ENCODE measurements at regions not wholly inside any gene's neighbourhood (a gene's known extent, or its start where the extent isn't known, plus 50 kb on each side); places are given as distances from the start of the nearest gene placed in this dataset.

DNA sequence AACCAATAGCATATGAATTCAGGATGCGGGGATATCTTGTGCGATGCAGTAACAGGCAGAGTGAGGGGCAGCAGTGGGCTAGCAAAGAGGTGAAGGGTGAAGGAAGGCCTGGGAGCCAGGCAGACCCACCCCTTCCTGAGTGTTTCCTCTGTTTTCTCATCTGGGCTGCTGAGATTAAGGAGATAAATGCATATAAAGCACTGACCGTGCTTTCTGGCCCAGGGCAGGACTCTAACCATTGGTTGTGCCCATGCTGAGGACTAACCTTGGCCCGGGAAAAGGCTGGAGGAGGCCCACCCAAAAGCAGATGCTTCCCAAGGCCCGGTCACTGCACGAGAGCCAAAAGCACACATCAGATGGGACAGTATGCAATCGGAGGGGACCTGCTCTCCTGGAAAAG is 87.6 kb downstream of the PSMG1 start:
- Histone ChIP-seq H3K27ac (peak overlapping the region; percentile 76 to 90 (median 84)), H3K27me3 (no peaks in the 10 kb centered on the region), H3K4me1 (peaks cover 10 to 44% (median 38%) of the 10 kb centered on the region in 4 donors), H3K36me3 (no peaks in the 10 kb centered on the region), H3K4me3 (no peak overlapping the region), H3K9me3 (no peaks in the 10 kb centered on the region)
- WGBS, 2 donors = 61 to 77% methylated on average over 4 to 7 of the region's 7 CpGs
- TF ChIP-seq POLR2A (IDR thresholded peaks at IDR 0.05) (no peak), CTCF (IDR thresholded peaks at IDR 0.05) (no peak), EP300 (IDR thresholded peaks at IDR 0.05) (peak in 2 of 4 donors; percentile 61 to 84), POLR2AphosphoS5 (IDR thresholded peaks at IDR 0.05) (peak in 1 of 2 donors; percentile 50)
- ATAC-seq (ENCODE audit: low FRiP score in 2 of 2) (peak in 1 of 2 donors; percentile 52), DNase-seq (peak in 1 of 2 donors; percentile 43)

GRCh38 chr21:39094847-39095579 is 88.2 kb downstream of the PSMG1 start:
- no peaks in the 10 kb centered on the region for H3K36me3 ChIP-seq
- no peaks in the 10 kb centered on the region for H3K27me3 ChIP-seq
- DNase-seq (no peak), ATAC-seq (ENCODE audit: low FRiP score in 2 of 2) (peak; percentile 40 to 63)
- no peak overlapping the region for H3K4me3 ChIP-seq
- H3K27ac ChIP-seq = peak overlapping the region; percentile 76 to 90 (median 84)
- peaks cover 10 to 44% (median 38%) of the 10 kb centered on the region in 4 donors for H3K4me1 ChIP-seq
- TF ChIP-seq CTCF (IDR thresholded peaks at IDR 0.05) = no peak
- TF ChIP-seq EP300 (IDR thresholded peaks at IDR 0.05) = peak; percentile 35 to 90 (median 62)
- peak; percentile 59 to 84 for TF ChIP-seq POLR2AphosphoS5 (IDR thresholded peaks at IDR 0.05)
- peak in 1 of 4 donors; percentile 32 for TF ChIP-seq POLR2A (IDR thresholded peaks at IDR 0.05)
- WGBS, 2 donors = 48 to 68% methylated on average over 11 of the region's 11 CpGs
- no peaks in the 10 kb centered on the region for H3K9me3 ChIP-seq

- no peaks in the 10 kb centered on the region for H3K27me3 ChIP-seq
- H3K4me1 ChIP-seq = peaks cover 10 to 44% (median 38%) of the 10 kb centered on the region in 4 donors
- no peaks in the 10 kb centered on the region for H3K9me3 ChIP-seq
- H3K27ac ChIP-seq = peak overlapping the region; percentile 76 to 90 (median 84)
- peak in 1 of 2 donors; percentile 58 for ATAC-seq (ENCODE audit: low FRiP score in 2 of 2)
- WGBS, 2 donors = 67 to 70% methylated on average over 11 of the region's 11 CpGs
- peak; percentile 78 to 96 (median 94) for TF ChIP-seq EP300 (IDR thresholded peaks at IDR 0.05)
- peak in 1 of 2 donors; percentile 80 for TF ChIP-seq POLR2AphosphoS5 (IDR thresholded peaks at IDR 0.05)
- no peak for TF ChIP-seq CTCF (IDR thresholded peaks at IDR 0.05)
- TF ChIP-seq POLR2A (IDR thresholded peaks at IDR 0.05) = no peak
- peak in 1 of 2 donors; percentile 59 for DNase-seq
- H3K4me3 ChIP-seq = no peak overlapping the region
- H3K36me3 ChIP-seq = no peaks in the 10 kb centered on the region
Observed at GRCh38 chr21:39094087-39094780, 89.0 kb downstream of the PSMG1 start.

- ATAC-seq (ENCODE audit: low FRiP score in 2 of 2) = no peak
- WGBS, 2 donors = 96 to 98% methylated on average over 17 of the region's 17 CpGs
- H3K9me3 ChIP-seq = no peaks in the 10 kb centered on the region
- no peak for TF ChIP-seq POLR2A (IDR thresholded peaks at IDR 0.05)
- no peak for TF ChIP-seq CTCF (IDR thresholded peaks at IDR 0.05)
- TF ChIP-seq EP300 (IDR thresholded peaks at IDR 0.05) = no peak
- no peak for TF ChIP-seq POLR2AphosphoS5 (IDR thresholded peaks at IDR 0.05)
- H3K4me1 ChIP-seq = peaks cover 10 to 44% (median 36%) of the 10 kb centered on the region in 4 donors
- H3K4me3 ChIP-seq = no peak overlapping the region
- H3K27ac ChIP-seq = peak overlapping the region; percentile 76 to 90 (median 84)
- no peaks in the 10 kb centered on the region for H3K36me3 ChIP-seq
- no peaks in the 10 kb centered on the region for H3K27me3 ChIP-seq
- peak in 1 of 2 donors; percentile 50 for DNase-seq
Observed at GRCh38 chr21:39093526-39093925, 89.7 kb downstream of the PSMG1 start.

All from upper lobe of left lung (tissue), 6 donors.